HG03025 (cell line): ENCODE measurements at regions not wholly inside any gene's neighbourhood (a gene's known extent, or its start where the extent isn't known, plus 50 kb on each side); places are given as distances from the start of the nearest gene placed in this dataset.

Experiments used
- ATAC-seq: cut with Tn5 transposase; IDR thresholded peaks from one replicate; pipeline ENCODE4 v1.9.1; 2021; ENCODE audit warnings: mild to moderate bottlenecking, moderate library complexity; ENCODE audit not compliant: unreplicated experiment, low FRiP score

DNA sequence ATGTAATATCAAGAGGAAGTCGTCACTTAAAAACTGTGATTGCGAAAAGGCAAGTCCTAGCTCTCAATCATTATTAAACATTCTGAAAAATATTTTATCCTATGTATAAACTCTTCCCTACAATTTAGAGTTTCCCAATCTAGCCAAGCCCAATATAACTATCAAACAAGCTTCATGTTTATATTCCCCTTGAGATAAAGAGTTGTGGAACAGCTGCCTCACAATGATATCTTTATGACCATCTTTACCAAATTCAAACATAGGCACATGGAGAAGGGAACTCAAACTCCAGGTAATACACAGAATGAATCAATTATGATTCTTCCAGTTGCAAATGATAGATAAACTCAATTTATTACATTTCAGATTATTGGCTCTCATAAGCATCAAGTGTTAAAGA, 1468.7 kb downstream of the EFNA5 start:
- ATAC-seq = no peak

DNA sequence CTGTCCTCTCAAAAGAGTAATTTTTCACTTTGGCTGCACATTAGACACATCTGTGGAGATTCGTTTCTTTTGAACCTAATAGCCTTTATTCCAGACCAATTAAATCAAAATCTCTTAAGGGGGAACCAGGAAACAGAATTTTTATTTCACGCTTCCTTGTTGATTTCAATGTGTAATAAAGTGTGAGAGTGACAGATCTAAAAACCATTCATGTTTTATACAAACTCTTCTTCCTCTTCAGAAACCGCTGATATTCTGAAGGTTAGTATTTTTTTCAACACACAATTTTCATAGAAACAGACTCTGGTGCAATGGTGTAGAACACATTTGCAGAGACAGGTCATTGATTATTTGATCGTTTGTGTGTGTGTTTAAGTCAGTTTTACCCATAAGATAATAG, 1469.8 kb downstream of the EFNA5 start:
- no peak for ATAC-seq

DNA sequence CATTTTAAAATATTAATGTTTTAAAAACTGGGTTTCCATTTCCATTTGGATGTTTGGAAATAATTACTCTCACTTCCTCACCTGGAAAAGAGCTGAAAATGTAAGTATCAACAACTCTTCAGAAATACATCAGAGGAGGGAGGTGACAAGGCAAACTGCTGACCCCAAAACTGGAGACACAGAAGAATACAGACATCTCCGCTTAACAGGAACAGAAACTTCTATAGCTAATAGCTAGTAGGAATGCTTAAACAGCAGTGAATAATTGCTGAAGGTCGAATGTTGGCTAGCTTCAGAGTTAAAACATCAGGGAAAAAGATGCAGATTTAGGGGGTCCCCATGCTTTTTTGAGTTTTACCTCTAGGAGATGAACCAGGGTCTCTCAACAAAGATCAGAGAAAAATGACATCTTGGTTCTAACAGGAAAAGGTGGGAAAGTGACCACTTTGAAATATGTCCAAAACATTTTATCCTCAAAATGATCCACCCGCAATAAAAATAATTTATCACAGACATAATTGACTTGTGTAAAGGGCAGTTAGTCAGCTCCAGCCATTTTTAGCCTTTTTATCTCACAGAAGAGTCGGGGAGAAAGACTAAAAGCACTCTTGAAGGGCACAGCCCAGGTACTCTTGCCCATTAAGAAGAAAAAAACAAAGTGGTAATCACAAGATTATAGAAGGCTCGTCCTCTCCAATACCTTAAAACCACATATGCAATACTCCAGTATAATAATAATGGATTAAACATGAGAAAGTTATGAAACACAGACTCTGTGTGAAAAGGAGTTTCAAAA, 1474.9 kb downstream of the EFNA5 start:
- ATAC-seq = no peak

DNA sequence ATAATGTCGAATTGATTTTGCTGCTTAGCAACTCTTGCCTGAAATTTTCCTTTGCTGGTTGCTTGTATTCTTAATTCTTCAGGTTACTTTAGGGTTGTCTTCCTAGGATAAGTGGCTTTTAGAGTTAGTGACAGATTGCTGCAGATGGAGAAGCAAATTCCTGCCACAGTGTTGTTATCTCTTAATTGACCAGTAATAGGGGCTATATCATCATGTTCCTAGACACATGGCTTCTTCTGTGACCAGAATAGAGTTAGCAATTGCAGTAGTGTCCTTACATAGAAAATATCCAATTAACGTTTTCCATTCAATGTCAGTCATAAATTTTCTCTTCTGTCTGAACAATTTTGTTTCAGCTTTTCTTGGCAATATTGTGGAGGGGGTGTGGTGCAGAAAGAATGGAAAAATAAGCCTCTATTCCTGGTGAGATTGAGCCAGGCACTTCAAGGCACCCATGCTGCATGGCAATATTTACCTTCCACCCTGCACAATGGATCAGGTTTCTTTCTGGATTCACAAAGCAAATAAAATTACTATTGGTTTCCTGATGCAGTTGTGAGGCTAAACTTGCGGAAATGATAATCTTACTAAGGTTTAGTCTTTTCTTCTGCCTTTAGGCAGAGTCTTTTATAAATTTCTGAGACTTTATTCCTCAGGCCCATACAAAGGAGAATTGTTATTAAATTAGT, 1481.5 kb downstream of the EFNA5 start:
- no peak for ATAC-seq

DNA sequence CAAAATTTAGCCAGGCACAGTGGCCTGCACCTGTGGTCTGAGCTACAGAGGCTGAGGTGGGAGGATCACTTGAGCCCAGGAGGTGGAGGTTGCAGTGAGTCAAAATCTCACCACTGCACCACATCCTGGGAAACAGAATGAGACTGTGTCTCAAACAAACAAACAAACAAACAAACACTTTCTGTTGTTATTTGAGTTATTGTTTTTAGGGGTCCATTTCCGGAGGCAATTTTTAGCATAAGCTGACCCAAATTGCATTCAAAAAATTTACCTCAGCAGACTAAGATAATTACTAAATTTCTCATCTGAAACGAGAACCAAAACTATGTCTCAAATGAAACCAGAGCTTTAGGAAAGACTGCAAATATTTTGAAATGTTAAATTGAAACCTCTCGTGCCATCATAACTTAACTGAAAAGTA, 1485.1 kb downstream of the EFNA5 start:
- ATAC-seq = peak; percentile 74

DNA sequence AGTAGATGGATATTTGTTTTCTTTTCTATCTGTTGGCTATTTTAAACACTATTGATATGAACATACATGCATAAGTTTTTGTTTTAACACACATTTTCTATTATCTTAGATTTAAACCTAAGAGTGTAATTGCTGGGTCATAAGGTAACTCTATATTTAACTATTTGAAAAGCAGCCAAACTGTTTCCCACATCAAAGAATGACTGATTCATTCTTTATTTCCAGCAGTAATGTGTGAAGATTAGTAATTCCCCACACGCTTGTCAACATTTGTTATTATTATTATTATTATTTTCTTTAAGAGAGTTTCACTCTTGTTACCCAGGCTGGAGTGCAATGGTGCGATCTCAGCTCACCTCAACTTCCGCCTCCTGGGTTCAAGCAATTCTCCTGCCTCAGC, 1495.8 kb downstream of the EFNA5 start:
- no peak for ATAC-seq

DNA sequence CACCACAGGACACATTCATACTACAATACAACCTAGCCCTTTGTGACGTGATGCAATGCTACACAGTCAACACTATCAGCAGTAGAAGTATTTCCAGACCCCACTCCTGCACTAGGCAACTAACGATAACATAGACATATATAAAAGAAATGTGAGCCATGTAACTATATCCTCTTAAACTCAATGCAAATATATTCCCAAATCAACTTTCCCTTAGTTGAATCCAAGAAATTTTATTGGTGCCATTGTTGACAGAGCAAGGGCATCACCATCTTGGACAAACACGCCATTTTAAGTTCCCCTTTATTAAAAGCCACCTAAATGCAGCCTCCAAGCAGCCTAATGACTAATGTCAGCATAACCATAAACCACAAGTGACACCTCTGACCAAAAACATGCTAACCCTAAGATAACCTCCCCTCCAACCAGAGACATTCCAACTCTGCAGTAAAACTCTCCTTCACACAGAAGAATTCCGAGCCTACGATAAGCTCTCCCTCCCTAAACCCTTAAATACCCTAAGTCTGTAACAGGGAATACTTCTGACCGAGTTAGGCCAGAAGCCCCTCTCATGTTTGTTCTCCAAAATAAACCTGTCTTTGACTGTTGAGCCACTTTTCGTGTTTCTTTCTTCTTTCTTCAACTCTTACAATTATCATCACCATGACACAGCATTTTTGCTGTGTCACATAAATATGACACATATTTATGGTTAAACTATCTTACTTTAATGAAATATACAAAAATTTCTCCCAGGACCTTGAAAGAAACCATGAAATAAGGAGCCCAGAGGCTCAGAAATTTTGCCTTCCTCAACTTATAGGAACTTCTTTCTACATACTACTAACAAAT, 1497.8 kb downstream of the EFNA5 start:
- ATAC-seq = no peak

DNA sequence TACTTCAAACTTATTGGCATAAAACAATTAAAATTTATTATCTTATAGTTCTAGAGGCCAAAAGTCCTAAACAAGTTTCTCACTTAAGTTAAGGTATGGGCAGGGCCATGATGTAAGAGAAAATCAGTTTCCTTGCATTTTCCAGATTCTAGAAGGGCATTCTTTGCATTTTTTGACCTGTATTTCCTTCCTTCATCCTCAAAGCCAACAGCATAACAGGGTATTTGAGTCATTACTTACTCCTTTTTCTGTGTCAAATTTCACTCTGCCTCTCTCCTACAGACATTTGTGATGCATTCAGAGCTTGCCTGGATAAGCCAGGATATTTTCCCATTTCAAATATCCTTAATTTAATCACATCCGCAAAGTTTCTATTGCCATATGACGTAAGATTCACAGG, 1499.0 kb downstream of the EFNA5 start:
- ATAC-seq = no peak

DNA sequence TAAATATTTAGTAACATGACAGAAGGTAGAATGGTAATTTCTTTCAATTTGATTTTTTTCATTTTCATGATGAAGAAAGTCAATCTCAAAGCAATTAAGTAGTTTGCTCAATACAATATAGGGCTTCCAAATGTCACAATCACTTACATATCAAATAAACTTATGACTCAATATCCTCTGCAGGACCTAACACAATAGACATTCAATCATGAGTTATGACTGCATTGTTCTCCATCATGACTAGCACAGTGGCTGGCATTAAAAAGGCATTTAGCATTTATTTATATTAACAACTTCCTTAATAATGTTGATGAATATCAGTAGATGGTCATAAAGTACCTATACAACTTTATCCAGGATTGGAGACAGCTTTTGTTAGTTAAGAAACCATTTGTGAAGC, 1499.6 kb downstream of the EFNA5 start:
- ATAC-seq = no peak

DNA sequence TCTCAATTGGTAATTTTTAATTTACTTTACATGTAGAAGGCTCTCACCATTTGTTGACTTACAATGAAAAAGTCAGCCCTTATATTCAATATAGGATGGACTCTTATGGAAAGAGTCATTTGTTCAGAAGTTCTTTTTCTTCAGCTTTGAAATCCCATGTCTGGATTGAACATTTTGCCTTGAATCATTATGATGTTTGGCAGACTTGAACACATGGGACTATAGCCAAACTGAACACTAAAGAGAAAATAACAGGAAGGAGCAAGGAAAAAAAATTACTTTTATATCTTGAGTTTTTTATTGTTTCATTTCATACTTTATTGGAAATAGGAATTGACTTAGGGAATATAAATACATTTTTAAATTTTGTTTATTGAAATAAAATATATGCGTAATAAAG, 1503.0 kb downstream of the EFNA5 start:
- no peak for ATAC-seq

DNA sequence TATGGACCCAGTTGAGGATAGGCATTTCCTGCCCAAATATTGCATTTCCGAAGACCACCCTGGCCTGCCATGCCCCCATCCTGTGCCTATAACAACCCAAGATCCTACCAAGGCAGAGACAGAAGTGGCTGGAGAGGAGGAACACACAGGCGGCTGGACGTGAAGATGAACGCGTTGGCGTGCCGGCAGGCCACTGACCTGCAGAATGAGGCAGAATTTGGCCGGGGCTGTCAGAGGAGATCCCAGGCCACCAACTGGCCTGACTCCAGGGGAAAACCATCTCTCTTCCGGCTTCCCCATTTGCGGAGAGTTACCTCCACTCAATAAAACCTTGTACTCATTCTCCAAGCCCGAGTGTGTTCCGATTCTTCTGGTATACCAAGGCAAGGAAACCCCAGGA, 1507.5 kb downstream of the EFNA5 start:
- ATAC-seq = no peak

DNA sequence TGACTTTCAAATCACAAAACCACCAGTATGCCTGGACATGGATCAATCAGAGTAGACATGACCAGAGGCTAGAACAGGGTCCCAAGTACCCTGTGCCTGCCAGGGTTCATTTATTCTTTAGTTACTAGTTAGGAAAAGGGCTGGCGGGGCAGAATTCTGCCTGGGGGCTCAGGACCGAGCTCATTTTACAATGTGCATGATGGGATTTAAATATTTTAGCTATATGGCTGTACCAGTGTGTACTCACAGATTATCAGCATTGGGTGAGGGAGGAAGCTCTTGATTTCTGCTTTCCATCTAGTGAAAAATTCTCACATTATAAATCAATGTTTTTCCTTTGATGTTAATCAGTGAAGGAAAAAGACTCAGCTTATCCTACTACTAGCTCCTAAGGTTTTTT, 1511.1 kb downstream of the EFNA5 start:
- no peak for ATAC-seq

DNA sequence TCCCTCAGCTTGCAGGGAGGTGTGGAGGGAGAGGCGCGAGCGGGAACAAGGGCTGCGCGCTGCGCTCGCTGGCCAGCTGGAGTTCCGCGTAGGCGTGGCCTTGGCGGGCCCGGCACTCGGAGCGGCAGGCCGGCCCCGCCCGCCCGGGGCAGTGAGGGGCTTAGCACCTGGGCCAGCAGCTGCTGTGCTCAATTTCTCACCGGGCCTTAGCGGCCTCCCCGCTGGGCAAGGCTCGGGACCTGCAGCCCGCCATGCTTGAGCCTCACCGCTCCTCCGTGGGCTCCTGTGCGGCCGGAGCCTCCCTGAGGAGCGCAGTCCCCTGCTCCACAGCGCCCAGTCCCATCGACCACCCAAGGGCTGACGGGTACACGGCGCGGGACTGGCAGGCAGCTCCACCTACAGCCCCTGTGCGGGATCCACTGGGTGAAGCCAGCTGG, 1516.4 kb downstream of the EFNA5 start:
- no peak for ATAC-seq

DNA sequence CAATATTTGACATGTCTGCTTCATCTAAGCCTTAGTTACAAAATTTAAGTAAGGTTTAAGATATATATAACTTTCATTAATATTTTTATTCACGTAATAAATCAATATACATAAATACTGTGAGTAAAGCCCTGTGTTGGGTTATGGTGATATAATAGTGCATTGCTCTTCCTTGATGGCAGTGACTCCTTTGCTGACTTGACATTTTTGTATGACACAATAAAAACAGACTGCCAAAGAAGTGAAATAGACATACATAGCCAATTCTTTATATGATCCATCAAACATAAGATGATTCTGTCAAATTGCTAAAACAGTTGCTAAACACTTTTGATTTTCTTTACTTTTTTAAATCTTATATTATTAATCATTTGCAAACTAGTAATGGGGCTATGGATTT, 1518.2 kb downstream of the EFNA5 start:
- no peak for ATAC-seq

DNA sequence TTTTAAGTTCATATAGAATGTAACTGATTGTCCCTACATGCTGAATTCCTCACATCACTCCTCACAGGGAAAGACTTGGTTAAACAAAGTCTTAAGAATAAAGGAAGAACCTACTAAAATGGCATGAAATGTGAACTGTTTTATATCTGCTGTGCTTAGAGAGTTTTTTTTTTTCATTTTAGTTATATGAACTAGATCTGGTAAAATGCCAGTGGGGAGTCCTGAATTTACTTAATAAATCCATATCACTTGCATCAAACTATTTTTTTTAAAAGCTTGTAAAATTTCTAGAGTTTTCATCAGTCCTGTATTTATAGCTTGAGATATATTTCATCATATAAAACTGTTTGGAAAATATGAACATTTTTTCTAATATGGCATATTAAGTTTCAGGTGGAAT, 1528.6 kb downstream of the EFNA5 start:
- ATAC-seq = no peak

DNA sequence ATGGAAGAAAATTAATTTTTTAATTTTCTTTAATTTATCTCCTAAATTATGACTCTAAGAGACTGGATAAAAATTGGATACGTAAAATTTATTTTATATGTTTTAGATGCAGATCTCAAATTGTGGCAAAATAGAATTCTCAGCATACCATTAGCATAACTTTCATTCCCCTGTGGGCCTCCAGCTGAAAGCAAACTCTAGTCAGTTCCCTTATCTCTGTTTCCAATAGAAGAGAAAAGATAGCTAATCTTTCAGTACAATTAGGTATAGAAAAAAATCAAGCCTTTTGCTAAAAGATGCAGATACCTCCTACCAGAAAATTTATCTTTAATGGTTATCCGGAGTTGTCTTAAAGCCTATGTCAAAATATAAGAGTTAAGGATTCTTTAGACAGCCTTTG, 1530.6 kb downstream of the EFNA5 start:
- no peak for ATAC-seq

DNA sequence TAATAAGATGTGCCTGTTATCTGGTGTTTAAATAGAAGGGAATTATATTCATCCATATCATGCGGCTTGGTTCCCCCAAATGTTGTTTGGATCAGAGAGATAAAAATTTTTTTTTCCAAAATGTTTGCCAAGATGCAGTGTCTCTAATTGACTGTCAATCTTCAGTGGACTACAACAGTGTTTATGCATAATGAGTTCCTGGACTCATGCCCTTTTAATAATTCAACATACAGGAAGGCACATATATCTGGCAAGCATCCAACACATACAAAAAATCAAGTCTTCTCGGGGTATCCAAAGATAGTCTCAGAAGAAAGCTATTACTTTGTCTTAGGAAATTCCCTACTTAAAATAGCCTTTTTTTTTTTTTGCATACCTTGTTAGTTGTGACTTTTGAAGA, 1534.7 kb downstream of the EFNA5 start:
- no peak for ATAC-seq

DNA sequence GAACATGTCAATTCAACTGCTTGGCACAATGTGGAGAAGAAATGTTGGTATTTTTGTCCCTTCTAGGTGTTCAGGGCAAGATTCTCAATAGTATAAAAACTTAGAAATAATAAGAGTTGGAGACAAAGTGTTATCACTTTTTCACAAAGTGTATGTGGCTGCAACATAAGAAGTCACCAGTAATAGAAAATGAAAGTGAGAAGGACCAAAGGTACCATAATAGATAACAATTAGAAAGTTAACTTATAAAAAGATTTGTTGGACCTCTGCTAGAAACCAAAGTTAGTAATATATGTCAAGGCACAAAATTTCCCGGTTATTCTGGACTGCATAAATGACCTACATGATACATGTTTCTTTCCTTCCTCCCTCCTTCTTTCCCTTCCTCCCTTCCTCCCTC, 1535.3 kb downstream of the EFNA5 start:
- ATAC-seq = peak; percentile 65

DNA sequence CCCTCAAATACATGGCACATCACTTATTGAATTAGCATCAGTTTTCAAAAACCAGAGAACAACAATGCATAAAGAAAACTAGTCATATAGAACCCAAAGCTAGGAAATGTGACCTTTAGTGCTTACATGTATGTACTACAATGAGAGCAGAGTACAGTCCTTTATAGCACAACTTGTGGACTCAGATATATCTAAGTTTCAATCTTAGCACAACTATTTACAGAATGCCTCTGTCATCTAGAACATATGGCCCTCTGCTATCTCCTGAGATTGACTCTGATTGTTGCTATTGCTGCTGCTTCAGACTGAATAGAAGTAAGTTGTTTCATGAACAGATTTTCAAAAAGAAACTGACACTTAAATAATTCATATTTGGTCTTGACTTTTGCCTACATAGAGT, 1536.2 kb downstream of the EFNA5 start:
- no peak for ATAC-seq

DNA sequence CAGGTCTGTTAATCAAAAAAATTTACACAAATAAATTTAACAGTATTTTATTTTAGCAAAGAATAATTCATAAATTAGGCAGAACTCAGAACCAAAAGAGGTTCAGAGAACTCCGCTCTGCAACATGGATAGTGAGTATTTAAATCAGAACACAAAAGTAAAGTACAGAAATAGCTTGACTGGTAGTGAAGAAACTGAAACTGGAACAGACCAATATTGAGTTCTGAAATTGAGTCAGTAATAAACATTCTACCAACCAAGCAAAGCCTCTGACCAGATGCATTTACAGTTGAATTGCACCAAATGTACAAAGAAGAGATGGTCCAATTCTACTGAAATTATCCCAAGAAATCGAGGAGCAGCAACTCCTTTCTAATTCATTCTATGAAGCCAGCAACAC, 1542.8 kb downstream of the EFNA5 start:
- ATAC-seq = peak; percentile 95

DNA sequence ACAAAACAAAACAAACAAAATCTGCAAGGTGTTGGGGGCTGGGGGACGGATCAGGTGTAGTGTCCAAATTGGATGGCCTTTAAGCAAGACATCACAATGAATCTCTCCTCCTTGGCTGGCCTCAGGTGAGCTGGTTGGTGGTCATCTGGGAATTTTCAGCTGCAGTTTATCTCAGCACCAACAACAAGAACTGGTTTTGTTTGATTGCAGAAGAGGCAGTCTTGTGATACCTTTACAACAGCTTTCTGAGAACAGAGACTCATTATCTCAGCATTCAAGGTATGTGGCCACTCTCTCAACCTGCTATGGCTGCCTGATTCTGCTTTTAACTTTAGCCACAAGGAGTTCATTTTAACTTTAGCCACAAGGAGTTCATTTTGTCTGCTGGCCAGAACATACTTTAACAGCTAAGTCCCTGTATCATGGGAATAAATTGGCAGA, 1543.4 kb downstream of the EFNA5 start:
- peak; percentile 87 for ATAC-seq
